ENCODE measurements at regions not wholly inside any gene's neighbourhood (a gene's known extent, or its start where the extent isn't known, plus 50 kb on each side); places are given as distances from the start of the nearest gene placed in this dataset.

- TF ChIP-seq, protein P1, sequence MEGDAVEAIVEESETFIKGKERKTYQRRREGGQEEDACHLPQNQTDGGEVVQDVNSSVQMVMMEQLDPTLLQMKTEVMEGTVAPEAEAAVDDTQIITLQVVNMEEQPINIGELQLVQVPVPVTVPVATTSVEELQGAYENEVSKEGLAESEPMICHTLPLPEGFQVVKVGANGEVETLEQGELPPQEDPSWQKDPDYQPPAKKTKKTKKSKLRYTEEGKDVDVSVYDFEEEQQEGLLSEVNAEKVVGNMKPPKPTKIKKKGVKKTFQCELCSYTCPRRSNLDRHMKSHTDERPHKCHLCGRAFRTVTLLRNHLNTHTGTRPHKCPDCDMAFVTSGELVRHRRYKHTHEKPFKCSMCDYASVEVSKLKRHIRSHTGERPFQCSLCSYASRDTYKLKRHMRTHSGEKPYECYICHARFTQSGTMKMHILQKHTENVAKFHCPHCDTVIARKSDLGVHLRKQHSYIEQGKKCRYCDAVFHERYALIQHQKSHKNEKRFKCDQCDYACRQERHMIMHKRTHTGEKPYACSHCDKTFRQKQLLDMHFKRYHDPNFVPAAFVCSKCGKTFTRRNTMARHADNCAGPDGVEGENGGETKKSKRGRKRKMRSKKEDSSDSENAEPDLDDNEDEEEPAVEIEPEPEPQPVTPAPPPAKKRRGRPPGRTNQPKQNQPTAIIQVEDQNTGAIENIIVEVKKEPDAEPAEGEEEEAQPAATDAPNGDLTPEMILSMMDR (IDR thresholded peaks at IDR 0.05; ENCODE audit: unreplicated experiment in 3 of 3): no peak
- no peaks in the 10 kb centered on the region for H3K36me3 Mint-ChIP-seq (ENCODE audit: low read depth)
- H3K4me1 Mint-ChIP-seq: peaks cover 16% of the 10 kb centered on the region
- no peak overlapping the region for H3K27ac Mint-ChIP-seq
- no peaks in the 10 kb centered on the region for H3K27me3 Mint-ChIP-seq (ENCODE audit: low read depth)
- no peaks in the 10 kb centered on the region for H3K9me3 Mint-ChIP-seq
- no peak overlapping the region for H3K4me3 Mint-ChIP-seq
Observed at GRCh38 chr18:56003009-56003719, 415.2 kb upstream of the TCF4 start.

- Mint-ChIP-seq H3K4me3 (no peak overlapping the region), H3K9me3 (no peaks in the 10 kb centered on the region), H3K27me3 (ENCODE audit: low read depth) (no peaks in the 10 kb centered on the region), H3K4me1 (peaks cover 31% of the 10 kb centered on the region), H3K27ac (no peak overlapping the region), H3K36me3 (ENCODE audit: low read depth) (no peaks in the 10 kb centered on the region)
- TF ChIP-seq, protein P1 (IDR thresholded peaks at IDR 0.05; ENCODE audit: unreplicated experiment in 3 of 3): no peak
Observed at GRCh38 chr18:56001576-56001975, 413.6 kb upstream of the TCF4 start.

- no peak overlapping the region for H3K4me3 Mint-ChIP-seq
- peaks cover 31% of the 10 kb centered on the region for H3K4me1 Mint-ChIP-seq
- H3K36me3 Mint-ChIP-seq (ENCODE audit: low read depth): no peaks in the 10 kb centered on the region
- TF ChIP-seq, protein P1 (IDR thresholded peaks at IDR 0.05; ENCODE audit: unreplicated experiment in 3 of 3): no peak
- H3K27me3 Mint-ChIP-seq (ENCODE audit: low read depth): no peaks in the 10 kb centered on the region
- peak overlapping the region; percentile 7 to 55 (median 55) for H3K27ac Mint-ChIP-seq
- H3K9me3 Mint-ChIP-seq: no peaks in the 10 kb centered on the region
Observed at GRCh38 chr18:56000041-56000440, 412.0 kb upstream of the TCF4 start.

DNA sequence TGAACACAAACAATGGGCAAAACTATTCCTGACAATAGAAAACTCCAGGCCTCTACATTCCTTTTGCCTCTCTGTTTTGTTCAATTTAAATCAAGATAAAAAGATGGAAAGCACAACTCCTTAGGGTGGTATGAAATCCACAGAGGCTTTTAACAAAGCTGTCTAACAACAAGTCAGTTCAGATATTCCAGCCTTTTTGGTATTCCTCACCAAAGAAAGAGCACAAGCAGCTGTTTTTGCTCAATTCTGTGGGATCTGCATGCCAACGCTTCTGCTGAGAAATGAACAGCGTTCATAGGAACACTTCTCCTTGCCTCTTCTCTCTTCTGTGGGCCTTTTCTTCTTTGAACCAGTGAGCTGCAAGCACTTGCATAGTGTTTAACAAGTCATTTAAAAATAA lies 411.6 kb upstream of the TCF4 start:
- peak overlapping the region; percentile 7 to 55 (median 55) for H3K27ac Mint-ChIP-seq
- no peaks in the 10 kb centered on the region for H3K27me3 Mint-ChIP-seq (ENCODE audit: low read depth)
- TF ChIP-seq, protein P1 (IDR thresholded peaks at IDR 0.05; ENCODE audit: unreplicated experiment in 3 of 3): no peak
- no peaks in the 10 kb centered on the region for H3K9me3 Mint-ChIP-seq
- H3K36me3 Mint-ChIP-seq (ENCODE audit: low read depth): no peaks in the 10 kb centered on the region
- no peak overlapping the region for H3K4me3 Mint-ChIP-seq
- peaks cover 31% of the 10 kb centered on the region for H3K4me1 Mint-ChIP-seq

DNA sequence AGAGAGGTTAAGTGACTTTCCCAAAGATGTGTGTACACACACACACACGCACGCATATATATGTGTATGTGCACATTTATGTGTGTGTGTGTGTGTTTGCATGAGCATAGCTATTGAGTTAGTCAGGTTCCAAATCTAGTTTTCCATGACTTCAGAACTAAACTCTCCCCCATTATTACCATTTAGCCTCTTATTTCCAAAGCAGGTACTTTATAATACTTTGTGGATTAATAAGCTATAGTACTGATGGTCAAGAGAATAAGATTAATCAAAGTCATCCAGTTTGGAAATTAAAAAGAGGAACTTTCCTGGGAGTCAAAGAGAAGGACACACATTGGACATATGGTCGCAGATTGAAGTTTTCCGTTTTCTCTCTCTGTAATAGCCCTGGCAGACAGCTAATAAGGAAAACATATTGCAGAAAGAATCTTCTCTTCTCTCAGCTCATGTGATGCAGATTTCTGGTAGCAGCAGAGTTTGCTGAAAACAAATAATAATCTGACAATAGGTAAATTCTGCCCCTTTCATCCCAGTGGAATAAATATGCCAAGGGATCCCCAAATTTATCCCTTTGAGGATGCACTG lies 410.9 kb upstream of the TCF4 start:
- no peaks in the 10 kb centered on the region for H3K36me3 Mint-ChIP-seq (ENCODE audit: low read depth)
- H3K4me3 Mint-ChIP-seq: no peak overlapping the region
- no peaks in the 10 kb centered on the region for H3K27me3 Mint-ChIP-seq (ENCODE audit: low read depth)
- H3K4me1 Mint-ChIP-seq: peaks cover 31% of the 10 kb centered on the region
- H3K9me3 Mint-ChIP-seq: no peaks in the 10 kb centered on the region
- peak overlapping the region in 1 of 3 experiments; percentile 55 for H3K27ac Mint-ChIP-seq
- TF ChIP-seq, protein P1 (IDR thresholded peaks at IDR 0.05; ENCODE audit: unreplicated experiment in 3 of 3): no peak

All from nephron (organoid).